ENCODE measurements at regions not wholly inside any gene's neighbourhood (a gene's known extent, or its start where the extent isn't known, plus 50 kb on each side); places are given as distances from the start of the nearest gene placed in this dataset.

- H3K9ac ChIP-seq = no peak overlapping the region
- H3K9me3 ChIP-seq (ENCODE audit: low read depth) = no peaks in the 10 kb centered on the region
- H3K27me3 ChIP-seq = no peaks in the 10 kb centered on the region
- H3K36me3 ChIP-seq = no peaks in the 10 kb centered on the region
- peaks cover 13% of the 10 kb centered on the region for H3K4me1 ChIP-seq
- H3F3A ChIP-seq (ENCODE audit: low read depth) = no peaks in the 10 kb centered on the region
- H3K79me2 ChIP-seq (ENCODE audit: low read depth) = no peaks in the 10 kb centered on the region
- no peaks in the 10 kb centered on the region for H4K20me1 ChIP-seq (ENCODE audit: low read depth)
- H2AFZ ChIP-seq (replicated peaks) = no peak overlapping the region
- TF ChIP-seq, protein P1, sequence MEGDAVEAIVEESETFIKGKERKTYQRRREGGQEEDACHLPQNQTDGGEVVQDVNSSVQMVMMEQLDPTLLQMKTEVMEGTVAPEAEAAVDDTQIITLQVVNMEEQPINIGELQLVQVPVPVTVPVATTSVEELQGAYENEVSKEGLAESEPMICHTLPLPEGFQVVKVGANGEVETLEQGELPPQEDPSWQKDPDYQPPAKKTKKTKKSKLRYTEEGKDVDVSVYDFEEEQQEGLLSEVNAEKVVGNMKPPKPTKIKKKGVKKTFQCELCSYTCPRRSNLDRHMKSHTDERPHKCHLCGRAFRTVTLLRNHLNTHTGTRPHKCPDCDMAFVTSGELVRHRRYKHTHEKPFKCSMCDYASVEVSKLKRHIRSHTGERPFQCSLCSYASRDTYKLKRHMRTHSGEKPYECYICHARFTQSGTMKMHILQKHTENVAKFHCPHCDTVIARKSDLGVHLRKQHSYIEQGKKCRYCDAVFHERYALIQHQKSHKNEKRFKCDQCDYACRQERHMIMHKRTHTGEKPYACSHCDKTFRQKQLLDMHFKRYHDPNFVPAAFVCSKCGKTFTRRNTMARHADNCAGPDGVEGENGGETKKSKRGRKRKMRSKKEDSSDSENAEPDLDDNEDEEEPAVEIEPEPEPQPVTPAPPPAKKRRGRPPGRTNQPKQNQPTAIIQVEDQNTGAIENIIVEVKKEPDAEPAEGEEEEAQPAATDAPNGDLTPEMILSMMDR (IDR thresholded peaks at IDR 0.05) = no peak
- TF ChIP-seq EZH2phosphoT487 (IDR thresholded peaks at IDR 0.05) (no peak), EZH2 (IDR thresholded peaks at IDR 0.05) (no peak)
- DNase-seq (ENCODE audit: low spot score) = no peak
- Mint-ChIP-seq H3K4me1 (no peaks in the 10 kb centered on the region), H3K27ac (no peak overlapping the region), H3K9me3 (peaks cover 3% of the 10 kb centered on the region), H3K4me3 (no peak overlapping the region), H3K27me3 (ENCODE audit: insufficient read depth, low read depth) (peaks cover 5% of the 10 kb centered on the region), H3K36me3 (no peaks in the 10 kb centered on the region)
- H3K4me3 ChIP-seq = no peak overlapping the region
- no peak overlapping the region for H3K27ac ChIP-seq
- H3K4me2 ChIP-seq = no peak overlapping the region
These were observed 70.6 kb upstream of the ADARB2 start for GRCh38 chr10:1807924-1808323.

GRCh38 chr10:1807196-1807595 lies 69.9 kb upstream of the ADARB2 start:
- Mint-ChIP-seq H3K27ac (no peak overlapping the region), H3K36me3 (no peaks in the 10 kb centered on the region), H3K9me3 (peaks cover 3% of the 10 kb centered on the region), H3K4me3 (no peak overlapping the region), H3K27me3 (ENCODE audit: insufficient read depth, low read depth) (peaks cover 5% of the 10 kb centered on the region), H3K4me1 (no peaks in the 10 kb centered on the region)
- H3K9me3 ChIP-seq (ENCODE audit: low read depth) = no peaks in the 10 kb centered on the region
- no peak for DNase-seq (ENCODE audit: low spot score)
- no peaks in the 10 kb centered on the region for H3K79me2 ChIP-seq (ENCODE audit: low read depth)
- no peak overlapping the region for H3K4me2 ChIP-seq
- H2AFZ ChIP-seq (replicated peaks) = no peak overlapping the region
- H3K27me3 ChIP-seq = no peaks in the 10 kb centered on the region
- peaks cover 12% of the 10 kb centered on the region for H3K4me1 ChIP-seq
- no peak overlapping the region for H3K4me3 ChIP-seq
- H3K36me3 ChIP-seq = no peaks in the 10 kb centered on the region
- H4K20me1 ChIP-seq (ENCODE audit: low read depth) = no peaks in the 10 kb centered on the region
- H3F3A ChIP-seq (ENCODE audit: low read depth) = no peaks in the 10 kb centered on the region
- no peak for TF ChIP-seq EZH2phosphoT487 (IDR thresholded peaks at IDR 0.05)
- no peak for TF ChIP-seq EZH2 (IDR thresholded peaks at IDR 0.05)
- TF ChIP-seq, protein P1 (IDR thresholded peaks at IDR 0.05) = no peak
- no peak overlapping the region for H3K27ac ChIP-seq
- no peak overlapping the region for H3K9ac ChIP-seq

DNA sequence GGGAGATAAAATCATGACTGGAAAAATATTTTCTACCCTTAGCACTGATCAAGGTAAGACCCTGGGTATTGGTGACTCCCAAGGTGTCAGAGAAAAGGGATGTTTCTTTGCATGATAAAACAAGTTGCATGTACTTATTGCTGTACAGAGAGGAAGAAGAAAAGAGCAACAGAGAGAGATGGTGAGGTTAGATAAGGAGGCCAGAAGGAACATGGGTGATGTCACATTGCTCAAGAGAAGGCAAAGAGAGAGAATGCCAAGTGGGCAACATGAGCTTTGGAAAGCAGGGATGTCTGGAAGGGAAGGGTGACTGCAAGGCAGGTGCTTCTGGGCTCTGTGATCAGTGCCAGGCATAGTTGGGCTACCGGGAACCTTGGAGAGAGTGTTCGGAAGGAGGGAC lies 65.1 kb upstream of the ADARB2 start:
- Histone ChIP-seq H3K9ac (no peak overlapping the region), H3K4me2 (no peak overlapping the region), H3K79me2 (ENCODE audit: low read depth) (no peaks in the 10 kb centered on the region), H2AFZ (replicated peaks) (no peak overlapping the region), H3K27me3 (no peaks in the 10 kb centered on the region), H3F3A (ENCODE audit: low read depth) (no peaks in the 10 kb centered on the region), H3K9me3 (ENCODE audit: low read depth) (peaks cover 8% of the 10 kb centered on the region), H4K20me1 (ENCODE audit: low read depth) (no peaks in the 10 kb centered on the region), H3K36me3 (peaks cover 1% of the 10 kb centered on the region), H3K4me3 (no peak overlapping the region), H3K27ac (no peak overlapping the region), H3K4me1 (no peaks in the 10 kb centered on the region)
- Mint-ChIP-seq H3K4me1 (no peaks in the 10 kb centered on the region), H3K27me3 (ENCODE audit: insufficient read depth, low read depth) (peaks cover 2% of the 10 kb centered on the region), H3K27ac (no peak overlapping the region), H3K4me3 (no peak overlapping the region), H3K36me3 (no peaks in the 10 kb centered on the region), H3K9me3 (peaks cover 5% of the 10 kb centered on the region)
- TF ChIP-seq EZH2phosphoT487 (IDR thresholded peaks at IDR 0.05) (no peak), EZH2 (IDR thresholded peaks at IDR 0.05) (no peak)
- TF ChIP-seq, protein P1 (IDR thresholded peaks at IDR 0.05) = no peak
- no peak for DNase-seq (ENCODE audit: low spot score)
